Endodermal cell (in vitro differentiated cells): ENCODE measurements at regions not wholly inside any gene's neighbourhood (a gene's known extent, or its start where the extent isn't known, plus 50 kb on each side); places are given as distances from the start of the nearest gene placed in this dataset.

ENCODE experiments used
- DNase-seq: peaks from one replicate; pipeline ENCODE4 v3.0.0-alpha.2; 2017
- H3K27ac ChIP-seq: 2 replicates; pipeline ENCODE4 v1.5.1; 2013; ENCODE audit warnings: mild to moderate bottlenecking, low read depth, low read length, moderate library complexity
- H3K27me3 ChIP-seq: 2 replicates; pipeline ENCODE4 v1.6.1; 2013; ENCODE audit warnings: mild to moderate bottlenecking, low read length, moderate library complexity; ENCODE audit not compliant: insufficient read depth, control insufficient read depth, poor library complexity, severe bottlenecking
- H3K36me3 ChIP-seq: 2 replicates; pipeline ENCODE4 v1.7.0; 2013; ENCODE audit warnings: mild to moderate bottlenecking, low read length, moderate library complexity; ENCODE audit not compliant: control insufficient read depth, insufficient read depth
- H3K4me1 ChIP-seq: one replicate; pipeline ENCODE4 v1.7.0; 2013; ENCODE audit warnings: low read length; ENCODE audit not compliant: control insufficient read depth, insufficient read depth
- H3K4me3 ChIP-seq: 2 replicates; pipeline ENCODE4 v1.5.1; 2013; ENCODE audit warnings: mild to moderate bottlenecking, low read length, moderate library complexity
- H3K9ac ChIP-seq: 2 replicates; pipeline ENCODE4 v1.6.1; 2013; ENCODE audit warnings: mild to moderate bottlenecking, low read length, moderate library complexity; ENCODE audit not compliant: poor library complexity, severe bottlenecking; ENCODE audit errors: extremely low read depth
- H3K9me3 ChIP-seq: 2 replicates; pipeline ENCODE4 v1.6.1; 2013; ENCODE audit warnings: mild to moderate bottlenecking, low read length, moderate library complexity; ENCODE audit not compliant: control insufficient read depth
- H3K27ac Mint-ChIP-seq: 2 replicates; pipeline ENCODE4 v1.8.0; 2020; ENCODE audit warnings: mixed read lengths
- H3K27me3 Mint-ChIP-seq: 2 replicates; pipeline ENCODE4 v1.8.0; 2021; ENCODE audit warnings: mild to moderate bottlenecking, mixed read lengths; ENCODE audit not compliant: insufficient read depth
- H3K36me3 Mint-ChIP-seq: 2 replicates; pipeline ENCODE4 v1.8.0; 2020; ENCODE audit warnings: low read depth, mixed read lengths
- H3K4me1 Mint-ChIP-seq: 2 replicates; pipeline ENCODE4 v1.8.0; 2020; ENCODE audit warnings: mixed read lengths
- H3K4me3 Mint-ChIP-seq: 2 replicates; pipeline ENCODE4 v1.8.0; 2020; ENCODE audit warnings: mild to moderate bottlenecking, moderate library complexity, mixed read lengths
- H3K9me3 Mint-ChIP-seq: 2 replicates; pipeline ENCODE4 v1.8.0; 2020; ENCODE audit warnings: mild to moderate bottlenecking, mixed read lengths
- CTCF ChIP-seq: fragments of 200-600 bp; sonication (generic); conservative IDR thresholded peaks from 2 replicates; pipeline ENCODE4 v1.5.0; 2021; ENCODE audit warnings: antibody characterized with exemption, mild to moderate bottlenecking
- WGBS, 2 experiments: methylation state at CpG; one replicate each; pipeline versions ENCODE4 v1.1.5 to v1.1.7; 2013; ENCODE audit warnings: missing lambda C conversion rate in 2 of 2, mixed read lengths in 1 of 2; ENCODE audit not compliant: insufficient coverage in 1 of 2, insufficient read length in 1 of 2; 5-methylcytosine and 5-hydroxymethylcytosine counted together

- Histone ChIP-seq H3K9ac (no peak overlapping the region), H3K27me3 (no peaks in the 10 kb centered on the region), H3K4me3 (no peak overlapping the region), H3K27ac (no peak overlapping the region), H3K4me1 (no peaks in the 10 kb centered on the region), H3K9me3 (peaks cover 9% of the 10 kb centered on the region), H3K36me3 (no peaks in the 10 kb centered on the region)
- Mint-ChIP-seq H3K9me3 (peaks cover 21% of the 10 kb centered on the region), H3K27ac (no peak overlapping the region), H3K36me3 (no peaks in the 10 kb centered on the region), H3K27me3 (peaks cover 2% of the 10 kb centered on the region), H3K4me3 (no peak overlapping the region), H3K4me1 (peaks cover 8% of the 10 kb centered on the region)
- no peak for DNase-seq
- WGBS, 2 experiments, result 85 to 86% methylated on average over 10 of the region's 10 CpGs
- no peak for TF ChIP-seq CTCF
These were observed 171.2 kb downstream of the TEX29 start for GRCh38 chr13:111491659-111492058.

- Mint-ChIP-seq H3K9me3 (peaks cover 13% of the 10 kb centered on the region), H3K27ac (no peak overlapping the region), H3K27me3 (peaks cover 2% of the 10 kb centered on the region), H3K36me3 (no peaks in the 10 kb centered on the region), H3K4me1 (peaks cover 8% of the 10 kb centered on the region), H3K4me3 (no peak overlapping the region)
- DNase-seq, result no peak
- Histone ChIP-seq H3K27me3 (no peaks in the 10 kb centered on the region), H3K4me3 (no peak overlapping the region), H3K27ac (no peak overlapping the region), H3K9ac (no peak overlapping the region), H3K9me3 (peaks cover 1% of the 10 kb centered on the region), H3K4me1 (no peaks in the 10 kb centered on the region), H3K36me3 (no peaks in the 10 kb centered on the region)
- TF ChIP-seq CTCF, result no peak
- WGBS, 2 experiments, result 85 to 93% methylated on average over 14 to 18 of the region's 18 CpGs
These were observed 172.0 kb downstream of the TEX29 start for GRCh38 chr13:111492341-111492950.

GRCh38 chr13:111492958-111493357, 172.5 kb downstream of the TEX29 start:
- Histone ChIP-seq H3K9me3 (no peaks in the 10 kb centered on the region), H3K9ac (no peak overlapping the region), H3K27ac (no peak overlapping the region), H3K27me3 (no peaks in the 10 kb centered on the region), H3K36me3 (no peaks in the 10 kb centered on the region), H3K4me1 (no peaks in the 10 kb centered on the region), H3K4me3 (no peak overlapping the region)
- TF ChIP-seq CTCF, result no peak
- H3K27me3 Mint-ChIP-seq, result peaks cover 2% of the 10 kb centered on the region
- H3K36me3 Mint-ChIP-seq, result no peaks in the 10 kb centered on the region
- WGBS, 2 experiments, result 87 to 96% methylated on average over 5 of the region's 5 CpGs
- no peak overlapping the region for H3K27ac Mint-ChIP-seq
- peaks cover 9% of the 10 kb centered on the region for H3K9me3 Mint-ChIP-seq
- no peak overlapping the region for H3K4me3 Mint-ChIP-seq
- H3K4me1 Mint-ChIP-seq, result peaks cover 8% of the 10 kb centered on the region
- no peak for DNase-seq
